ENCODE measurements at regions not wholly inside any gene's neighbourhood (a gene's known extent, or its start where the extent isn't known, plus 50 kb on each side); places are given as distances from the start of the nearest gene placed in this dataset.

- TF ChIP-seq, protein P1, sequence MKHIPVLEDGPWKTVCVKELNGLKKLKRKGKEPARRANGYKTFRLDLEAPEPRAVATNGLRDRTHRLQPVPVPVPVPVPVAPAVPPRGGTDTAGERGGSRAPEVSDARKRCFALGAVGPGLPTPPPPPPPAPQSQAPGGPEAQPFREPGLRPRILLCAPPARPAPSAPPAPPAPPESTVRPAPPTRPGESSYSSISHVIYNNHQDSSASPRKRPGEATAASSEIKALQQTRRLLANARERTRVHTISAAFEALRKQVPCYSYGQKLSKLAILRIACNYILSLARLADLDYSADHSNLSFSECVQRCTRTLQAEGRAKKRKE (CRISPR knock-in tag; IDR thresholded peaks at IDR 0.05; ENCODE audit: low read depth), result no peak
- TF ChIP-seq CBX8 (IDR thresholded peaks at IDR 0.05) (no peak), HMGXB4 (CRISPR knock-in tag; IDR thresholded peaks at IDR 0.05; ENCODE audit: borderline replicate concordance) (no peak), BHLHE40 (IDR thresholded peaks at IDR 0.05; ENCODE audit: low read depth, low read length) (no peak), ZSCAN20 (CRISPR knock-in tag; IDR thresholded peaks at IDR 0.05) (no peak), USF2 (IDR thresholded peaks at IDR 0.05) (no peak), ESRRA (IDR thresholded peaks at IDR 0.05; ENCODE audit: borderline replicate concordance, low read length) (no peak), ZNF302 (CRISPR knock-in tag; IDR thresholded peaks at IDR 0.05) (no peak)
- TF ChIP-seq, protein P2, sequence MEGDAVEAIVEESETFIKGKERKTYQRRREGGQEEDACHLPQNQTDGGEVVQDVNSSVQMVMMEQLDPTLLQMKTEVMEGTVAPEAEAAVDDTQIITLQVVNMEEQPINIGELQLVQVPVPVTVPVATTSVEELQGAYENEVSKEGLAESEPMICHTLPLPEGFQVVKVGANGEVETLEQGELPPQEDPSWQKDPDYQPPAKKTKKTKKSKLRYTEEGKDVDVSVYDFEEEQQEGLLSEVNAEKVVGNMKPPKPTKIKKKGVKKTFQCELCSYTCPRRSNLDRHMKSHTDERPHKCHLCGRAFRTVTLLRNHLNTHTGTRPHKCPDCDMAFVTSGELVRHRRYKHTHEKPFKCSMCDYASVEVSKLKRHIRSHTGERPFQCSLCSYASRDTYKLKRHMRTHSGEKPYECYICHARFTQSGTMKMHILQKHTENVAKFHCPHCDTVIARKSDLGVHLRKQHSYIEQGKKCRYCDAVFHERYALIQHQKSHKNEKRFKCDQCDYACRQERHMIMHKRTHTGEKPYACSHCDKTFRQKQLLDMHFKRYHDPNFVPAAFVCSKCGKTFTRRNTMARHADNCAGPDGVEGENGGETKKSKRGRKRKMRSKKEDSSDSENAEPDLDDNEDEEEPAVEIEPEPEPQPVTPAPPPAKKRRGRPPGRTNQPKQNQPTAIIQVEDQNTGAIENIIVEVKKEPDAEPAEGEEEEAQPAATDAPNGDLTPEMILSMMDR (IDR thresholded peaks at IDR 0.05), result no peak
- TF ChIP-seq, protein P3, sequence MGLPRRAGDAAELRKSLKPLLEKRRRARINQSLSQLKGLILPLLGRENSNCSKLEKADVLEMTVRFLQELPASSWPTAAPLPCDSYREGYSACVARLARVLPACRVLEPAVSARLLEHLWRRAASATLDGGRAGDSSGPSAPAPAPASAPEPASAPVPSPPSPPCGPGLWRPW (IDR thresholded peaks at IDR 0.05), result no peak
- ATAC-seq, result no peak
- H3K4me1 ChIP-seq, result no peaks in the 10 kb centered on the region
- 73% methylated on average over 20 of the region's 28 CpGs for WGBS (ENCODE audit: missing lambda C conversion rate)
- no peaks in the 10 kb centered on the region for H3K9me3 ChIP-seq
- H3K4me3 ChIP-seq, result no peak overlapping the region
- ChIA-PET POLR2A (no interaction called here), CTCF (no interaction called here)
- no peak for DNase-seq (ENCODE audit: low read depth in 1 of 2, low spot score in 1 of 2)
- no peak for FAIRE-seq
- H3K4me2 ChIP-seq, result no peak overlapping the region
- H3K27ac ChIP-seq, result no peak overlapping the region
These were observed 222.7 kb upstream of the SOX1 start for GRCh38 chr13:111844222-111844671.

DNA sequence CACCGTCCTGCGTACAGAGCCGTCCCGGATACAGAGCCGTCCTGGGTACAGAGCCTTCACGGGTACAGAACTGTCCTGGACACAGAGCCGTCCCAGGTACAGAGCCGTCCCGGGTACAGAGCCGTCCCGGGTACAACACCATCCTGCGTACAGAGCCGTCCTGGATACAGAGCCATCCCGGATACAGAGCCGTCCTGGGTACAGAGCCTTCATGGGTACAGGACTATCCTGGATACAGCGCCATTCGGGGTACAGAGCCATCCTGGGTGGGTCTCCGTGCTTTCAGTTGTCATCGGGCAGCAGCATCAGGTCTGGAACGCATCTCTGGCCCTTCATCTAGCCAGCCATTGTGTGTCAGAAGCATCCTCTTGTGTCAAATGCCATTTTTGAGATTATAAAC, 222.3 kb upstream of the SOX1 start:
- ATAC-seq (no peak), FAIRE-seq (no peak), DNase-seq (ENCODE audit: low read depth in 1 of 2, low spot score in 1 of 2) (no peak)
- ChIA-PET POLR2A (no interaction called here), CTCF (no interaction called here)
- H3K4me1 ChIP-seq, result no peaks in the 10 kb centered on the region
- H3K9me3 ChIP-seq, result no peaks in the 10 kb centered on the region
- H3K4me3 ChIP-seq, result no peak overlapping the region
- WGBS (ENCODE audit: missing lambda C conversion rate), result 48% methylated on average over 2 of the region's 20 CpGs
- H3K4me2 ChIP-seq, result no peak overlapping the region
- TF ChIP-seq MAZ (IDR thresholded peaks at IDR 0.05; ENCODE audit: borderline replicate concordance, low read depth, low read length) (no peak), MYC (IDR thresholded peaks at IDR 0.05; ENCODE audit: borderline replicate concordance, low read length) (no peak), CBX8 (IDR thresholded peaks at IDR 0.05) (no peak), HEYL (CRISPR knock-in tag; IDR thresholded peaks at IDR 0.05) (no peak), ZSCAN20 (CRISPR knock-in tag; IDR thresholded peaks at IDR 0.05) (no peak), JUNB (IDR thresholded peaks at IDR 0.05) (no peak), ZC3H11A (IDR thresholded peaks at IDR 0.05) (no peak), NFE2L2 (conservative IDR thresholded peaks at IDR 0.05; ENCODE audit: low read length) (no peak)
- TF ChIP-seq, protein P3 (IDR thresholded peaks at IDR 0.05), result no peak
- no peak overlapping the region for H3K27ac ChIP-seq

DNA sequence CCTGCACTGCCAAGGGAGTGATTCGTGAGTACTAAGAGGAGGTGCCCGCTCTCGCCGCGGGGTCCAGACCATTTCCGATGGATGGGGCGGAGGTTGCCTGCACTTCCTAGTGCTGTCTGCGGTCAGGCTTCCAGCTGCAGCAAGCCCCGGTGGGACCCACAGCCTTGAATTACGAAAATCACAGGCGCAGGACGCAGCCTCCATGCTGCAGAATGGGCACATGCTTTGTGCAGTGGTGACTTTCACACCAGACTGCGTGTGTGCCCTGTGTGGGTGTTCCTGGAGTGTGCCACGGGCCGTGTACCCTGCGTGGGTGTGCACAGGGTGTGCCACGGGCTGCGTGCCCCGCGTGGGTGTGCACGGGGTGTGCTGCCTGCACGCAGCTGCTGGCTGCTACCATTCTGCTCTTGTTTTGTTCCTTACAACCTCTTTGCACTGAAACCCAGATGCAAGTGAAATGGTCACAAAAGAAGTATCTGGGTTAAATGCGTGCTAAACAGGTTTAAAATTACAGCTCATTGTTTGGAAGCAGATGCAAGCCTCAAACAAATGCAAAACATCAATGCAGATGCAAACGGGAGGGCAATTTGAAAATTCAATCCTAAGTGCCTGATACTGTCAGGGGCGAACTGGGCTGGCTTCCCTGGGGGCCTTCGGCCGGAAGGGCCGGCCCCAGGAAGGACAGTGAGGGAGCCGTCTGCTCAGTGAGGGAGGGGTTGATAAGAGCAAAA, 221.2 kb upstream of the SOX1 start:
- Histone ChIP-seq H3K4me1 (no peaks in the 10 kb centered on the region), H3K4me2 (no peak overlapping the region), H3K27ac (no peak overlapping the region), H3K4me3 (no peak overlapping the region), H3K9me3 (no peaks in the 10 kb centered on the region)
- TF ChIP-seq FOSL2 (IDR thresholded peaks at IDR 0.05) (no peak), FOSL2 (CRISPR knock-in tag; IDR thresholded peaks at IDR 0.05) (no peak), ZFP36 (IDR thresholded peaks at IDR 0.05; ENCODE audit: borderline replicate concordance, partially characterized antibody) (no peak), KDM5A (IDR thresholded peaks at IDR 0.05) (no peak), CHD2 (IDR thresholded peaks at IDR 0.05; ENCODE audit: low read length, partially characterized antibody) (no peak)
- 5% methylated on average over 17 of the region's 29 CpGs for WGBS (ENCODE audit: missing lambda C conversion rate)
- FAIRE-seq, result no peak
- no peak for DNase-seq (ENCODE audit: low read depth in 1 of 2, low spot score in 1 of 2)
- POLR2A ChIA-PET, result no interaction called here
- CTCF ChIA-PET, result no interaction called here
- no peak for ATAC-seq

Data from A549 (cell line).